ENCODE measurements at regions not wholly inside any gene's neighbourhood (a gene's known extent, or its start where the extent isn't known, plus 50 kb on each side); places are given as distances from the start of the nearest gene placed in this dataset.

- no peak overlapping the region for H3K27ac ChIP-seq (ENCODE audit: low read depth, low read length)
- no peak for FAIRE-seq
- CTCF ChIA-PET (ENCODE audit: partially characterized antibody), result interaction anchor here (0.6 to 2.4 kb wide), 2 partner anchors 8 to 93 kb away, joined by 3 to 10 read pairs; no protein-coding TSS in a partner anchor
Measured at GRCh38 chr7:68070992-68071391, 1074.4 kb downstream of the TYW1 start.

More at GRCh38 chr7:68070992-68071391, 1074.4 kb downstream of the TYW1 start:
- H3K9me3 ChIP-seq (ENCODE audit: insufficient read depth in 2 of 2, low read depth in 1 of 2, low read length in 1 of 2), result no peaks in the 10 kb centered on the region
- 89% methylated on average over 5 of the region's 5 CpGs; no CpG with 5 or more reads in 1 of the 2 experiments for WGBS, 2 experiments (ENCODE audit: extremely low coverage in 1 of 2, insufficient coverage in 1 of 2, insufficient read length in 1 of 2, insufficient replicate concordance in 2 of 2, low coverage in 1 of 2, low lambda C conversion rate in 2 of 2, missing lambda C conversion rate in 1 of 2)
- H2AFZ ChIP-seq (ENCODE audit: low read length), result 0 out of 2 replicates have a peak overlapping the region, but pooled peaks have one; percentile 73
- H4K8ac ChIP-seq (ENCODE audit: extremely low read depth, insufficient read depth, low read length), result no peak overlapping the region
- POLR2A ChIA-PET (ENCODE audit: partially characterized antibody), result interaction anchor here (0.6 kb wide), 1 partner anchor 245 kb away, joined by 4 read pairs; no protein-coding TSS in a partner anchor
- H2BK12ac ChIP-seq (ENCODE audit: low read depth, low read length), result no peak overlapping the region
- no peak overlapping the region for H2BK120ac ChIP-seq (replicated peaks; ENCODE audit: low read depth, low read length)
- no peak overlapping the region for H3K4ac ChIP-seq (replicated peaks; ENCODE audit: insufficient read length, low read depth, low read length)
- H3K79me2 ChIP-seq (ENCODE audit: control insufficient read depth in 1 of 2, insufficient read depth in 2 of 2, low read length in 2 of 2), result no peaks in the 10 kb centered on the region
- H3K56ac ChIP-seq (replicated peaks; ENCODE audit: insufficient read length, low read depth, low read length), result no peak overlapping the region
- H2AK5ac ChIP-seq (ENCODE audit: low read depth, low read length), result no peak overlapping the region
- no peaks in the 10 kb centered on the region for H4K20me1 ChIP-seq (replicated peaks in 1 of 2; ENCODE audit: control insufficient read depth in 1 of 2, insufficient read depth in 2 of 2, low read length in 2 of 2)
- no peak overlapping the region for H3K9ac ChIP-seq (replicated peaks in 1 of 4; ENCODE audit: extremely low read depth in 1 of 4, low read depth in 3 of 4, low read length in 3 of 4)
- no peak overlapping the region for H3K18ac ChIP-seq (ENCODE audit: extremely low read depth, low read length)
- no peaks in the 10 kb centered on the region for H3K27me3 ChIP-seq (replicated peaks in 1 of 4; ENCODE audit: control insufficient read depth in 3 of 4, extremely low read depth in 1 of 4, insufficient read depth in 3 of 4, low read length in 3 of 4)
- H2BK5ac ChIP-seq (ENCODE audit: low read depth, low read length), result no peak overlapping the region
- no peak for DNase-seq (ENCODE audit: low read depth in 1 of 2, low spot score in 2 of 2)
- no peak overlapping the region for H2BK15ac ChIP-seq (ENCODE audit: low read length)
- H3K23me2 ChIP-seq (ENCODE audit: low read depth, low read length), result no peaks in the 10 kb centered on the region
- no peaks in the 10 kb centered on the region for H3K36me3 ChIP-seq (ENCODE audit: control insufficient read depth in 2 of 4, insufficient read depth in 4 of 4, low read length in 3 of 4)
- no peak overlapping the region for H3K14ac ChIP-seq (ENCODE audit: insufficient read length)
- no peak overlapping the region for H4K91ac ChIP-seq (replicated peaks; ENCODE audit: insufficient read length, low read length)
- H3K4me1 ChIP-seq (replicated peaks in 1 of 4; ENCODE audit: control insufficient read depth in 3 of 4, insufficient read depth in 4 of 4, low read length in 3 of 4), result 0 out of 7 replicates have a peak, but pooled peaks cover 0 to 2% (median 0%) of the 10 kb centered on the region in 4 experiments
- TF ChIP-seq SUZ12 (IDR thresholded peaks at IDR 0.05; ENCODE audit: low read length) (no peak), SRF (IDR thresholded peaks at IDR 0.05; ENCODE audit: low read depth, low read length) (no peak)
- no peak overlapping the region for H3K4me2 ChIP-seq (ENCODE audit: insufficient read depth in 1 of 2, low read depth in 2 of 2, low read length in 2 of 2)
- no peak overlapping the region for H4K5ac ChIP-seq (ENCODE audit: insufficient read length, low read depth, low read length)
- no peak overlapping the region for H3K23ac ChIP-seq (ENCODE audit: insufficient read length)
- H2BK20ac ChIP-seq (ENCODE audit: low read length), result no peak overlapping the region
- H3K4me3 ChIP-seq (ENCODE audit: extremely low read depth in 1 of 4, insufficient read depth in 2 of 4, low read depth in 3 of 4, low read length in 4 of 4), result no peak overlapping the region
- no peaks in the 10 kb centered on the region for H3K79me1 ChIP-seq (ENCODE audit: low read depth, low read length)

Measured in H1 (cell line).